Neural crest cell (in vitro differentiated cells): ENCODE measurements at regions not wholly inside any gene's neighbourhood (a gene's known extent, or its start where the extent isn't known, plus 50 kb on each side); places are given as distances from the start of the nearest gene placed in this dataset.

Experiments used
- DNase-seq: peaks from one replicate; pipeline ENCODE4 v3.0.0; 2021; ENCODE audit warnings: low read depth, mixed read lengths, low spot score
- H3K27ac Mint-ChIP-seq: one replicate; pipeline ENCODE4 v1.8.0; 2021; ENCODE audit warnings: mild to moderate bottlenecking, mixed read lengths; ENCODE audit not compliant: unreplicated experiment
- H3K27me3 Mint-ChIP-seq: 2 replicates; pipeline ENCODE4 v1.8.0; 2021; ENCODE audit warnings: low read depth, mild to moderate bottlenecking, mixed read lengths
- H3K36me3 Mint-ChIP-seq: 2 replicates; pipeline ENCODE4 v1.8.0; 2021; ENCODE audit warnings: low read depth, mild to moderate bottlenecking, mixed read lengths
- H3K4me1 Mint-ChIP-seq: 2 replicates; pipeline ENCODE4 v1.8.0; 2021; ENCODE audit warnings: mixed read lengths
- H3K4me3 Mint-ChIP-seq: one replicate; pipeline ENCODE4 v1.8.0; 2021; ENCODE audit warnings: mild to moderate bottlenecking, mixed read lengths
- H3K9me3 Mint-ChIP-seq: 2 replicates; pipeline ENCODE4 v1.8.0; 2021; ENCODE audit warnings: mixed read lengths
- TF ChIP-seq, protein P1 (sequence below): fragments of 200-600 bp; sonication (generic); conservative IDR thresholded peaks from 2 replicates; pipeline ENCODE4 v1.5.0; 2021; ENCODE audit warnings: antibody characterized with exemption, mild to moderate bottlenecking

DNA sequence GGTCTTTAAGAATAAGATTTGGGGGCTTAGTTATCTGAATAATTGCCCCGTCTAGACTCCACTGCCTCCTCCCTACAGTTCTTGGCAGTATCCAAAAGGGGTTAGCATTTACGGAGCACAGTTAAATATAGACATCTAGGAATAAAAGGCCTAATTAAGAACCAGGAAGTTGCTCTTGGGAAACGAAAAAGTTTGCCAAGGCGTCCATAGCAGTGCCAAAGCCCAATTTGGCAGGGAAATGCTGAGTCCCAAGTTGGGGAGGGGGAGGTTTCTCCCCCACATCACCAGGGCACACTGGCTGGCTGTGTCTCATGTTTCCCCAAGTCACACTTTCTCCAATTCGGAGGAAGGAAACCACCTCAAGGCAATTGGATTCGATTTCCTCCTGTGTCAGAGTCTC, 338.7 kb downstream of the FBXW7 start:
- Mint-ChIP-seq H3K4me1 (no peaks in the 10 kb centered on the region), H3K27ac (no peak overlapping the region), H3K4me3 (no peak overlapping the region), H3K27me3 (peaks cover 4% of the 10 kb centered on the region), H3K36me3 (no peaks in the 10 kb centered on the region), H3K9me3 (peaks cover 2% of the 10 kb centered on the region)
- TF ChIP-seq, protein P1, sequence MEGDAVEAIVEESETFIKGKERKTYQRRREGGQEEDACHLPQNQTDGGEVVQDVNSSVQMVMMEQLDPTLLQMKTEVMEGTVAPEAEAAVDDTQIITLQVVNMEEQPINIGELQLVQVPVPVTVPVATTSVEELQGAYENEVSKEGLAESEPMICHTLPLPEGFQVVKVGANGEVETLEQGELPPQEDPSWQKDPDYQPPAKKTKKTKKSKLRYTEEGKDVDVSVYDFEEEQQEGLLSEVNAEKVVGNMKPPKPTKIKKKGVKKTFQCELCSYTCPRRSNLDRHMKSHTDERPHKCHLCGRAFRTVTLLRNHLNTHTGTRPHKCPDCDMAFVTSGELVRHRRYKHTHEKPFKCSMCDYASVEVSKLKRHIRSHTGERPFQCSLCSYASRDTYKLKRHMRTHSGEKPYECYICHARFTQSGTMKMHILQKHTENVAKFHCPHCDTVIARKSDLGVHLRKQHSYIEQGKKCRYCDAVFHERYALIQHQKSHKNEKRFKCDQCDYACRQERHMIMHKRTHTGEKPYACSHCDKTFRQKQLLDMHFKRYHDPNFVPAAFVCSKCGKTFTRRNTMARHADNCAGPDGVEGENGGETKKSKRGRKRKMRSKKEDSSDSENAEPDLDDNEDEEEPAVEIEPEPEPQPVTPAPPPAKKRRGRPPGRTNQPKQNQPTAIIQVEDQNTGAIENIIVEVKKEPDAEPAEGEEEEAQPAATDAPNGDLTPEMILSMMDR = no peak
- DNase-seq = no peak

DNA sequence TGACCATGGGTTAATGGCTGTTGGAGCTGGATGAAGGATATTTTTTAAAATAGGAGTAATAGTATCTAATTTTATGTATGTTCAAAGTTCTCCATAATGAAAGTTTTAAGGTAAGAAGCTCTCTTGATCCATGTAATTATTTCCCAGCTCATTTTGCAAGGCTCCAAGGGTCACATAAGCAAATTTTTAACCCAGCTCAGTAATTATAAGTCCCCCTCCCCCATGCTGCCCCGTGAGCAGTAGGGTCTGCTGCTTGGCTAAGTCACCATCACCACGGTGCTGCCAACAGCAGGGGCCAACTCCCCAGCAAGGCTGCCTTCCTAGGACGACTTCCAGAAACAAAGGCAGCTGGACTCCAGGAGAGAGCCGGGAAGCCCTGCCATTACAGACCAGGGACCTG, 340.0 kb downstream of the FBXW7 start:
- TF ChIP-seq, protein P1 = no peak
- H3K9me3 Mint-ChIP-seq = peaks cover 2% of the 10 kb centered on the region
- no peaks in the 10 kb centered on the region for H3K4me1 Mint-ChIP-seq
- no peak overlapping the region for H3K27ac Mint-ChIP-seq
- H3K4me3 Mint-ChIP-seq = no peak overlapping the region
- no peak for DNase-seq
- H3K27me3 Mint-ChIP-seq = peaks cover 4% of the 10 kb centered on the region
- no peaks in the 10 kb centered on the region for H3K36me3 Mint-ChIP-seq

DNA sequence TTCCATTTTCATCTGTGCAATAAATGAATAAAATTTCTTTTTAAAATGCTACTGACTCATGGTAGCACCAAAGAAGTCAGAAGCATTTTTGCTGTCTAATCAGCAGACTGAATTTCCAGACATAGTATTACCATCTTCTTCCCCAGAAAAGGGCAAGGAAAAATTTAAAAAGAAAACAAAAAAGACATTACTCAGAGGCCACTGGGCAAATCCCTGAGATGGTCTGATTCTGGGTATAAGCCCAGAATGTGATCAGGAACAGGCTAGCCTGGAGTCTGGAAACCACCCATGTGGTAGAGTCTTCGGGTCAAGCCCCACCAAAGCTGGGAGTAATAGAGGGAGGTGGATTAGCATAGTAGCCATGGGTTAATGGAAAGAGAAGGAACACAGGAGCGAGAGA, 342.8 kb downstream of the FBXW7 start:
- TF ChIP-seq, protein P1 = no peak
- no peaks in the 10 kb centered on the region for H3K27me3 Mint-ChIP-seq
- H3K27ac Mint-ChIP-seq = no peak overlapping the region
- peaks cover 2% of the 10 kb centered on the region for H3K9me3 Mint-ChIP-seq
- H3K4me3 Mint-ChIP-seq = no peak overlapping the region
- no peak for DNase-seq
- no peaks in the 10 kb centered on the region for H3K36me3 Mint-ChIP-seq
- H3K4me1 Mint-ChIP-seq = peaks cover 13% of the 10 kb centered on the region

DNA sequence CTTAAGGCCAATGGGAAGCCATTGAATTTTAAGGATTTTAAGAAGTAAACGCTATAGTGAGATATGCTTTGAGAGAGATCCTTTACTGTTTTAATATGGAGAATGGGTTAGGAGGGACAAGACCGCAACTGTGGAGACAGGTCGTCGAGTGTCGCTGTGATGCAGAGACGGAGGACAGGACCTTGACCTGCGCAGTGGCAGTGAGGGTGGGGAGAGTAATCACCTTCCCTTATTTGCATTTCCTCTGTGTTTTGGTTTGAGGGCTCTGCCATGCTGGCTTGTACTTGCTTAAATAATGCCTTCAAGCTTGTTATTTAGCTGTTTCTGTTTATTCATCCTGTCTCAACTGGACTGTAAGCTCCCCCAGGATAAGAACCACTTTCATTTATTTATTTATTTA, 345.0 kb downstream of the FBXW7 start:
- TF ChIP-seq, protein P1 = no peak
- H3K27ac Mint-ChIP-seq = no peak overlapping the region
- peaks cover 13% of the 10 kb centered on the region for H3K4me1 Mint-ChIP-seq
- H3K4me3 Mint-ChIP-seq = no peak overlapping the region
- peaks cover 1% of the 10 kb centered on the region for H3K27me3 Mint-ChIP-seq
- peaks cover 2% of the 10 kb centered on the region for H3K9me3 Mint-ChIP-seq
- no peak for DNase-seq
- no peaks in the 10 kb centered on the region for H3K36me3 Mint-ChIP-seq

GRCh38 chr4:152189451-152190179, 346.3 kb downstream of the FBXW7 start:
- Mint-ChIP-seq H3K4me1 (peaks cover 13% of the 10 kb centered on the region), H3K9me3 (peaks cover 2% of the 10 kb centered on the region), H3K4me3 (no peak overlapping the region), H3K27me3 (peaks cover 3% of the 10 kb centered on the region), H3K36me3 (no peaks in the 10 kb centered on the region), H3K27ac (peak overlapping the region; percentile 46)
- TF ChIP-seq, protein P1 = no peak
- no peak for DNase-seq
